ENCODE measurements at regions not wholly inside any gene's neighbourhood (a gene's known extent, or its start where the extent isn't known, plus 50 kb on each side); places are given as distances from the start of the nearest gene placed in this dataset.

GRCh38 chr20:51187261-51187660, 164.4 kb upstream of the KCNG1 start:
- no peak overlapping the region for H3K4me2 ChIP-seq
- ChIA-PET POLR2A (no interaction called here), CTCF (interaction anchor here (0.9 to 1.2 kb wide), 3 partner anchors 9 to 195 kb away, joined by 3 to 4 read pairs (median 3); no protein-coding TSS in a partner anchor)
- no peak overlapping the region for H3K4me3 ChIP-seq
- ATAC-seq (no peak), DNase-seq (ENCODE audit: low read depth in 1 of 2, low spot score in 1 of 2) (no peak), FAIRE-seq (no peak)
- H3K4me1 ChIP-seq: no peaks in the 10 kb centered on the region
- no peak overlapping the region for H3K27ac ChIP-seq
- WGBS (ENCODE audit: missing lambda C conversion rate): 37% methylated on average over 9 of the region's 9 CpGs
- H3K9me3 ChIP-seq: no peaks in the 10 kb centered on the region
- TF ChIP-seq EHF (CRISPR knock-in tag; IDR thresholded peaks at IDR 0.05) (no peak), CBX8 (IDR thresholded peaks at IDR 0.05) (no peak), CEBPB (IDR thresholded peaks at IDR 0.05) (no peak), NR3C1 (IDR thresholded peaks at IDR 0.05) (no peak), ZC3H11A (IDR thresholded peaks at IDR 0.05) (no peak), POLR2A (IDR thresholded peaks at IDR 0.05; ENCODE audit: low read length) (no peak), POLR2AphosphoS2 (conservative IDR thresholded peaks at IDR 0.05; ENCODE audit: low read length) (no peak)

- ChIA-PET CTCF (interaction anchor here (0.9 kb wide), 1 partner anchor 198 kb away, joined by 3 read pairs; no protein-coding TSS in a partner anchor), POLR2A (no interaction called here)
- no peak for FAIRE-seq
- H3K9me3 ChIP-seq: no peaks in the 10 kb centered on the region
- H3K4me3 ChIP-seq: no peak overlapping the region
- TF ChIP-seq KDM5A (IDR thresholded peaks at IDR 0.05) (no peak), HMGXB4 (CRISPR knock-in tag; IDR thresholded peaks at IDR 0.05; ENCODE audit: borderline replicate concordance) (no peak), CTCF (IDR thresholded peaks at IDR 0.05) (no peak), TFCP2L1 (CRISPR knock-in tag; IDR thresholded peaks at IDR 0.05) (no peak), ZFP36 (IDR thresholded peaks at IDR 0.05; ENCODE audit: borderline replicate concordance, partially characterized antibody) (no peak), TP53 (CRISPR knock-in tag; IDR thresholded peaks at IDR 0.05) (no peak), ZC3H11A (IDR thresholded peaks at IDR 0.05) (no peak), NR3C1 (IDR thresholded peaks at IDR 0.05) (no peak), MYC (IDR thresholded peaks at IDR 0.05; ENCODE audit: borderline replicate concordance, low read length) (no peak), MAX (IDR thresholded peaks at IDR 0.05) (no peak), NPAS2 (CRISPR knock-in tag; IDR thresholded peaks at IDR 0.05; ENCODE audit: borderline replicate concordance) (no peak), SREBF2 (IDR thresholded peaks at IDR 0.05) (no peak)
- TF ChIP-seq, protein P1, sequence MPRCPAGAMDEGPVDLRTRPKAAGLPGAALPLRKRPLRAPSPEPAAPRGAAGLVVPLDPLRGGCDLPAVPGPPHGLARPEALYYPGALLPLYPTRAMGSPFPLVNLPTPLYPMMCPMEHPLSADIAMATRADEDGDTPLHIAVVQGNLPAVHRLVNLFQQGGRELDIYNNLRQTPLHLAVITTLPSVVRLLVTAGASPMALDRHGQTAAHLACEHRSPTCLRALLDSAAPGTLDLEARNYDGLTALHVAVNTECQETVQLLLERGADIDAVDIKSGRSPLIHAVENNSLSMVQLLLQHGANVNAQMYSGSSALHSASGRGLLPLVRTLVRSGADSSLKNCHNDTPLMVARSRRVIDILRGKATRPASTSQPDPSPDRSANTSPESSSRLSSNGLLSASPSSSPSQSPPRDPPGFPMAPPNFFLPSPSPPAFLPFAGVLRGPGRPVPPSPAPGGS (IDR thresholded peaks at IDR 0.05): no peak
- TF ChIP-seq, protein P2, sequence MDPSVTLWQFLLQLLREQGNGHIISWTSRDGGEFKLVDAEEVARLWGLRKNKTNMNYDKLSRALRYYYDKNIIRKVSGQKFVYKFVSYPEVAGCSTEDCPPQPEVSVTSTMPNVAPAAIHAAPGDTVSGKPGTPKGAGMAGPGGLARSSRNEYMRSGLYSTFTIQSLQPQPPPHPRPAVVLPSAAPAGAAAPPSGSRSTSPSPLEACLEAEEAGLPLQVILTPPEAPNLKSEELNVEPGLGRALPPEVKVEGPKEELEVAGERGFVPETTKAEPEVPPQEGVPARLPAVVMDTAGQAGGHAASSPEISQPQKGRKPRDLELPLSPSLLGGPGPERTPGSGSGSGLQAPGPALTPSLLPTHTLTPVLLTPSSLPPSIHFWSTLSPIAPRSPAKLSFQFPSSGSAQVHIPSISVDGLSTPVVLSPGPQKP (IDR thresholded peaks at IDR 0.05; ENCODE audit: low read depth, low read length): no peak
- no peak for DNase-seq (ENCODE audit: low read depth in 1 of 2, low spot score in 1 of 2)
- no peak for ATAC-seq
- 68% methylated on average over 4 of the region's 4 CpGs for WGBS (ENCODE audit: missing lambda C conversion rate)
- H3K27ac ChIP-seq: no peak overlapping the region
- no peak overlapping the region for H3K4me2 ChIP-seq
- no peaks in the 10 kb centered on the region for H3K4me1 ChIP-seq
Measured at GRCh38 chr20:51185861-51186260, 163.0 kb upstream of the KCNG1 start.

- H3K4me2 ChIP-seq: no peak overlapping the region
- H3K4me3 ChIP-seq: no peak overlapping the region
- TF ChIP-seq HES2 (IDR thresholded peaks at IDR 0.05) (no peak), HOXB13 (CRISPR knock-in tag; IDR thresholded peaks at IDR 0.05; ENCODE audit: low read depth) (no peak), RNF2 (IDR thresholded peaks at IDR 0.05; ENCODE audit: borderline replicate concordance, low read depth) (no peak), KDM1A (IDR thresholded peaks at IDR 0.05; ENCODE audit: low read depth) (no peak), HEYL (CRISPR knock-in tag; IDR thresholded peaks at IDR 0.05) (no peak), ZC3H11A (IDR thresholded peaks at IDR 0.05) (no peak), SMC3 (IDR thresholded peaks at IDR 0.05) (no peak)
- no peak overlapping the region for H3K27ac ChIP-seq
- no peaks in the 10 kb centered on the region for H3K4me1 ChIP-seq
- WGBS (ENCODE audit: missing lambda C conversion rate): 75% methylated on average over 3 of the region's 3 CpGs
- POLR2A ChIA-PET: no interaction called here
- no peak for FAIRE-seq
- CTCF ChIA-PET: interaction anchor here (0.9 kb wide), 1 partner anchor 198 kb away, joined by 3 read pairs; no protein-coding TSS in a partner anchor
- H3K9me3 ChIP-seq: no peaks in the 10 kb centered on the region
- ATAC-seq: no peak
- DNase-seq (ENCODE audit: low read depth in 1 of 2, low spot score in 1 of 2): no peak
Measured at GRCh38 chr20:51185277-51185676, 162.4 kb upstream of the KCNG1 start.
